Muscle of leg (tissue), 3 donors: ENCODE measurements at regions not wholly inside any gene's neighbourhood (a gene's known extent, or its start where the extent isn't known, plus 50 kb on each side); places are given as distances from the start of the nearest gene placed in this dataset.

ENCODE experiments used
- DNase-seq: peaks from one replicate; pipeline ENCODE4 v3.0.0; 2013
- H3K27ac ChIP-seq: one replicate; pipeline ENCODE4 v1.5.1; 2013; ENCODE audit warnings: mild to moderate bottlenecking, low read length, control low read depth
- H3K27me3 ChIP-seq: one replicate; pipeline ENCODE4 v1.6.1; 2013; ENCODE audit warnings: low read length; ENCODE audit not compliant: control insufficient read depth, insufficient read depth
- H3K36me3 ChIP-seq: one replicate; pipeline ENCODE4 v1.6.1; 2013; ENCODE audit warnings: low read length; ENCODE audit not compliant: control insufficient read depth, insufficient read depth
- H3K4me1 ChIP-seq: one replicate; pipeline ENCODE4 v1.6.1; 2013; ENCODE audit warnings: low read length; ENCODE audit not compliant: control insufficient read depth, insufficient read depth
- H3K4me3 ChIP-seq: one replicate; pipeline ENCODE4 v1.5.1; 2013; ENCODE audit warnings: low read length, control low read depth
- H3K9me3 ChIP-seq: replicated peaks from 2 replicates; pipeline ENCODE4 v1.6.1; 2013; ENCODE audit warnings: low read depth, low read length; ENCODE audit not compliant: control insufficient read depth
- WGBS: methylation state at CpG from one replicate; pipeline ENCODE4 v1.1.5; 2013; ENCODE audit warnings: missing lambda C conversion rate; ENCODE audit not compliant: insufficient coverage; 5-methylcytosine and 5-hydroxymethylcytosine counted together

GRCh38 chr12:130068741-130069140, 93.5 kb upstream of the FZD10 start:
- no peaks in the 10 kb centered on the region for H3K27me3 ChIP-seq
- 80% methylated on average over 8 of the region's 11 CpGs for WGBS
- no peaks in the 10 kb centered on the region for H3K9me3 ChIP-seq
- no peak for DNase-seq
- no peak overlapping the region for H3K4me3 ChIP-seq
- H3K4me1 ChIP-seq: peaks cover 6% of the 10 kb centered on the region
- no peak overlapping the region for H3K27ac ChIP-seq
- H3K36me3 ChIP-seq: no peaks in the 10 kb centered on the region

GRCh38 chr12:130070126-130070611, 92.1 kb upstream of the FZD10 start:
- WGBS: 27% methylated on average over 20 of the region's 21 CpGs
- no peaks in the 10 kb centered on the region for H3K9me3 ChIP-seq
- peak overlapping the region; percentile 32 for H3K4me3 ChIP-seq
- no peaks in the 10 kb centered on the region for H3K36me3 ChIP-seq
- H3K4me1 ChIP-seq: peaks cover 6% of the 10 kb centered on the region
- H3K27ac ChIP-seq: no peak overlapping the region
- peaks cover 2% of the 10 kb centered on the region for H3K27me3 ChIP-seq
- DNase-seq: peak; percentile 77

GRCh38 chr12:130073721-130074120, 88.5 kb upstream of the FZD10 start:
- Histone ChIP-seq H3K27ac (no peak overlapping the region), H3K9me3 (peaks cover 8% of the 10 kb centered on the region), H3K4me3 (no peak overlapping the region), H3K36me3 (no peaks in the 10 kb centered on the region), H3K27me3 (peaks cover 2% of the 10 kb centered on the region), H3K4me1 (peaks cover 6% of the 10 kb centered on the region)
- 83% methylated on average over 3 of the region's 3 CpGs for WGBS
- DNase-seq: peak; percentile 16

- 69% methylated on average over 3 of the region's 8 CpGs for WGBS
- H3K4me1 ChIP-seq: peaks cover 6% of the 10 kb centered on the region
- H3K4me3 ChIP-seq: no peak overlapping the region
Measured at GRCh38 chr12:130074661-130075406, 87.4 kb upstream of the FZD10 start.

GRCh38 chr12:130075497-130076076, 86.7 kb upstream of the FZD10 start:
- no peak for DNase-seq
- WGBS: 81% methylated on average over 5 of the region's 8 CpGs
- Histone ChIP-seq H3K9me3 (peaks cover 8% of the 10 kb centered on the region), H3K36me3 (no peaks in the 10 kb centered on the region), H3K27me3 (peaks cover 2% of the 10 kb centered on the region), H3K4me3 (no peak overlapping the region), H3K27ac (no peak overlapping the region), H3K4me1 (peaks cover under 1% of the 10 kb centered on the region)

More at GRCh38 chr12:130074661-130075406, 87.4 kb upstream of the FZD10 start:
- no peak for DNase-seq
- H3K9me3 ChIP-seq: peaks cover 8% of the 10 kb centered on the region
- H3K27ac ChIP-seq: no peak overlapping the region
- H3K27me3 ChIP-seq: peaks cover 2% of the 10 kb centered on the region
- no peaks in the 10 kb centered on the region for H3K36me3 ChIP-seq

GRCh38 chr12:130076126-130076525, 86.1 kb upstream of the FZD10 start:
- peaks cover 2% of the 10 kb centered on the region for H3K27me3 ChIP-seq
- no peak overlapping the region for H3K4me3 ChIP-seq
- H3K9me3 ChIP-seq: peaks cover 8% of the 10 kb centered on the region
- H3K4me1 ChIP-seq: peaks cover 2% of the 10 kb centered on the region
- no peaks in the 10 kb centered on the region for H3K36me3 ChIP-seq
- WGBS: 67% methylated on average over 1 of the region's 3 CpGs
- DNase-seq: no peak
- no peak overlapping the region for H3K27ac ChIP-seq

GRCh38 chr12:130076752-130077151, 85.5 kb upstream of the FZD10 start:
- no CpG with 5 or more reads among the region's 5 CpGs for WGBS

GRCh38 chr12:130078852-130079251, 83.4 kb upstream of the FZD10 start:
- peaks cover 6% of the 10 kb centered on the region for H3K4me1 ChIP-seq
- no CpG with 5 or more reads among the region's 3 CpGs for WGBS
- H3K36me3 ChIP-seq: no peaks in the 10 kb centered on the region
- H3K4me3 ChIP-seq: no peak overlapping the region
- H3K9me3 ChIP-seq: peaks cover 8% of the 10 kb centered on the region
- no peak overlapping the region for H3K27ac ChIP-seq
- peaks cover 4% of the 10 kb centered on the region for H3K27me3 ChIP-seq
- no peak for DNase-seq

More at GRCh38 chr12:130076752-130077151, 85.5 kb upstream of the FZD10 start:
- H3K4me1 ChIP-seq: peaks cover 6% of the 10 kb centered on the region
- DNase-seq: peak; percentile 53
- H3K9me3 ChIP-seq: peaks cover 8% of the 10 kb centered on the region
- peaks cover 4% of the 10 kb centered on the region for H3K27me3 ChIP-seq
- peak overlapping the region; percentile 62 for H3K27ac ChIP-seq
- no peaks in the 10 kb centered on the region for H3K36me3 ChIP-seq
- no peak overlapping the region for H3K4me3 ChIP-seq

- Histone ChIP-seq H3K4me3 (no peak overlapping the region), H3K27me3 (peaks cover 4% of the 10 kb centered on the region), H3K27ac (no peak overlapping the region), H3K4me1 (peaks cover 6% of the 10 kb centered on the region), H3K9me3 (peaks cover 8% of the 10 kb centered on the region), H3K36me3 (no peaks in the 10 kb centered on the region)
- WGBS: 56% methylated on average over 4 of the region's 7 CpGs
- DNase-seq: no peak
Measured at GRCh38 chr12:130079279-130079678, 83.0 kb upstream of the FZD10 start.

- DNase-seq: no peak
- Histone ChIP-seq H3K4me1 (peaks cover 6% of the 10 kb centered on the region), H3K9me3 (peaks cover 8% of the 10 kb centered on the region), H3K27me3 (peaks cover 2% of the 10 kb centered on the region), H3K27ac (no peak overlapping the region), H3K4me3 (no peak overlapping the region), H3K36me3 (no peaks in the 10 kb centered on the region)
- 70% methylated on average over 4 of the region's 6 CpGs for WGBS
Measured at GRCh38 chr12:130080205-130080604, 82.1 kb upstream of the FZD10 start.
